ENCODE measurements at regions not wholly inside any gene's neighbourhood (a gene's known extent, or its start where the extent isn't known, plus 50 kb on each side); places are given as distances from the start of the nearest gene placed in this dataset.

GRCh38 chr21:16540966-16541727 lies 811.4 kb downstream of the USP25 start:
- TF ChIP-seq, protein P1, sequence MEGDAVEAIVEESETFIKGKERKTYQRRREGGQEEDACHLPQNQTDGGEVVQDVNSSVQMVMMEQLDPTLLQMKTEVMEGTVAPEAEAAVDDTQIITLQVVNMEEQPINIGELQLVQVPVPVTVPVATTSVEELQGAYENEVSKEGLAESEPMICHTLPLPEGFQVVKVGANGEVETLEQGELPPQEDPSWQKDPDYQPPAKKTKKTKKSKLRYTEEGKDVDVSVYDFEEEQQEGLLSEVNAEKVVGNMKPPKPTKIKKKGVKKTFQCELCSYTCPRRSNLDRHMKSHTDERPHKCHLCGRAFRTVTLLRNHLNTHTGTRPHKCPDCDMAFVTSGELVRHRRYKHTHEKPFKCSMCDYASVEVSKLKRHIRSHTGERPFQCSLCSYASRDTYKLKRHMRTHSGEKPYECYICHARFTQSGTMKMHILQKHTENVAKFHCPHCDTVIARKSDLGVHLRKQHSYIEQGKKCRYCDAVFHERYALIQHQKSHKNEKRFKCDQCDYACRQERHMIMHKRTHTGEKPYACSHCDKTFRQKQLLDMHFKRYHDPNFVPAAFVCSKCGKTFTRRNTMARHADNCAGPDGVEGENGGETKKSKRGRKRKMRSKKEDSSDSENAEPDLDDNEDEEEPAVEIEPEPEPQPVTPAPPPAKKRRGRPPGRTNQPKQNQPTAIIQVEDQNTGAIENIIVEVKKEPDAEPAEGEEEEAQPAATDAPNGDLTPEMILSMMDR (IDR thresholded peaks at IDR 0.05; ENCODE audit: insufficient read depth, low read depth, low read length, missing control alignments), result no peak
- no peak overlapping the region for H3K4me3 ChIP-seq (ENCODE audit: low read depth, low read length)
- no peak for DNase-seq (ENCODE audit: low read depth)

DNA sequence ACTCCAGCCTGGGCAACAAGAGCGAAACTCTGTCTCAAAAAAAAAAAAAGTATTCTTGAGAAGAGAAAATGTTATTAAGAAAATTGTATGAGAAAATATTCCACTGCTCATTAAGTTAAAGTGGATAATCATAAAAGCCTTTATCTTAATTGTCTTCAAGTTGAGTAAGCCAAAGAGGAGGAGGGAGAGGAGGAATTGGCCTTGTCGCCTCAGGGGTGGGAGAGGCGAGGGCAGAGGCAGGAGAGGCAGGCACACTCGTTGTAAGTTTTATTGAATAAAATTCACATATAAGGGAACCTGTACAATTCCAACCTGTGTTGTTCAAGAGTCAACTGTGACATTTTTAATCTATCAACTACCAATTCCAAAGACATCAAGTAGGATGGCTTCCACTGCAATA lies 820.3 kb downstream of the USP25 start:
- no peak overlapping the region for H3K4me3 ChIP-seq (ENCODE audit: low read depth, low read length)
- DNase-seq (ENCODE audit: low read depth), result no peak
- TF ChIP-seq, protein P1 (IDR thresholded peaks at IDR 0.05; ENCODE audit: insufficient read depth, low read depth, low read length, missing control alignments), result no peak

- DNase-seq (ENCODE audit: low read depth), result no peak
- H3K4me3 ChIP-seq (ENCODE audit: low read depth, low read length), result no peak overlapping the region
- TF ChIP-seq, protein P1 (IDR thresholded peaks at IDR 0.05; ENCODE audit: insufficient read depth, low read depth, low read length, missing control alignments), result no peak
Measured at GRCh38 chr21:16550917-16551741, 821.3 kb downstream of the USP25 start.

DNA sequence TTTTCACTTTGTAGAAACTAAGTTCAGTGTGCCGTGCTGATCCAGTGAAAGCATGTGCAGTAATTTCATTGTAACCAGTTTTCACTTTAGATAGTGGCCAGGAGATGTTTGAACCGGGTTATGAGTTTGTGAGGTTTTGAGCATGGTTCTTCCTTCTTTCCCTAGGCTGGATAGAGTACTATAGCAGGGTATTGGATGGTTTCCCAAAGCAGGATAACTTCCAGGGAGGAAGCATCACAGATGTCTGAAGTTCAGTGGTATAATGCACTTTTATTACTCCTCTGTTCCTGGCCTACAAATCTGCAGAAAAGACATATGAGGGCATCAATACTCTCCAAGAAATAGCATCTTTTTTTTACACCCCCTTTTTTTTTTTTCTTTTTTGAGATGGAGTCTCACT lies 823.1 kb downstream of the USP25 start:
- no peak for DNase-seq (ENCODE audit: low read depth)
- TF ChIP-seq, protein P1 (IDR thresholded peaks at IDR 0.05; ENCODE audit: insufficient read depth, low read depth, low read length, missing control alignments), result no peak
- H3K4me3 ChIP-seq (ENCODE audit: low read depth, low read length), result no peak overlapping the region

GRCh38 chr21:16554503-16554902 lies 824.7 kb downstream of the USP25 start:
- DNase-seq (ENCODE audit: low read depth), result no peak
- TF ChIP-seq, protein P1 (IDR thresholded peaks at IDR 0.05; ENCODE audit: insufficient read depth, low read depth, low read length, missing control alignments), result no peak
- H3K4me3 ChIP-seq (ENCODE audit: low read depth, low read length), result no peak overlapping the region

- no peak for DNase-seq (ENCODE audit: low read depth)
- H3K4me3 ChIP-seq (ENCODE audit: low read depth, low read length), result no peak overlapping the region
- TF ChIP-seq, protein P1 (IDR thresholded peaks at IDR 0.05; ENCODE audit: insufficient read depth, low read depth, low read length, missing control alignments), result no peak
Measured at GRCh38 chr21:16563116-16563515, 833.3 kb downstream of the USP25 start.
